BE2C (cell line): ENCODE measurements at regions not wholly inside any gene's neighbourhood (a gene's known extent, or its start where the extent isn't known, plus 50 kb on each side); places are given as distances from the start of the nearest gene placed in this dataset.
"Not testable (repeated sequence)": the region's sequence is repeated elsewhere in the genome, so short reads cannot be mapped to it uniquely, and the experiment has no call there.

Source experiments
- DNase-seq: peaks from one replicate; pipeline ENCODE4 v3.0.0-alpha.2; 2020
- H3K27me3 ChIP-seq: fragments of 250-450 bp; sonication (Bioruptor Pico); 2 replicates; pipeline ENCODE4 v1.5.1; 2020; ENCODE audit warnings: mild to moderate bottlenecking
- H3K36me3 ChIP-seq: fragments of 250-450 bp; sonication (Bioruptor Pico); 2 replicates; pipeline ENCODE4 v1.5.1; 2020; ENCODE audit warnings: mild to moderate bottlenecking
- H3K4me1 ChIP-seq: fragments of 250-450 bp; sonication (Bioruptor Pico); 2 replicates; pipeline ENCODE4 v1.5.1; 2020
- H3K4me3 ChIP-seq: 2 replicates; pipeline ENCODE4 v1.5.1; 2011; ENCODE audit warnings: low read depth, low read length
- H3K9me3 ChIP-seq: fragments of 250-450 bp; sonication (Bioruptor Pico); 2 replicates; pipeline ENCODE4 v1.5.1; 2020
- CTCF ChIP-seq: IDR thresholded peaks from 2 replicates; pipeline ENCODE4 v1.5.1; 2012; ENCODE audit warnings: mild to moderate bottlenecking, low read depth, low read length

- Histone ChIP-seq H3K4me1 (no peaks in the 10 kb centered on the region), H3K9me3 (no peaks in the 10 kb centered on the region), H3K4me3 (no peak overlapping the region), H3K36me3 (no peaks in the 10 kb centered on the region), H3K27me3 (no peaks in the 10 kb centered on the region)
- DNase-seq, result no peak
- no peak for TF ChIP-seq CTCF
Measured at GRCh38 chr2:16908656-16909055, 243.0 kb upstream of the CYRIA start.

GRCh38 chr2:16907645-16908282 lies 242.1 kb upstream of the CYRIA start:
- no peaks in the 10 kb centered on the region for H3K9me3 ChIP-seq
- no peak overlapping the region for H3K4me3 ChIP-seq
- H3K4me1 ChIP-seq, result no peaks in the 10 kb centered on the region
- no peak for DNase-seq
- H3K27me3 ChIP-seq, result no peaks in the 10 kb centered on the region
- H3K36me3 ChIP-seq, result no peaks in the 10 kb centered on the region
- TF ChIP-seq CTCF, result no peak

GRCh38 chr2:16905325-16905724 lies 239.7 kb upstream of the CYRIA start:
- H3K27me3 ChIP-seq, H3K36me3 ChIP-seq, H3K9me3 ChIP-seq, H3K4me3 ChIP-seq, DNase-seq, H3K4me1 ChIP-seq: not testable (repeated sequence)

GRCh38 chr2:16900405-16901025 lies 234.9 kb upstream of the CYRIA start:
- Histone ChIP-seq H3K27me3 (no peaks in the 10 kb centered on the region), H3K4me1 (no peaks in the 10 kb centered on the region), H3K9me3 (no peaks in the 10 kb centered on the region), H3K36me3 (no peaks in the 10 kb centered on the region), H3K4me3 (no peak overlapping the region)
- TF ChIP-seq CTCF, result peak; percentile 71
- peak; percentile 24 for DNase-seq

GRCh38 chr2:16899958-16900357 lies 234.3 kb upstream of the CYRIA start:
- no peaks in the 10 kb centered on the region for H3K36me3 ChIP-seq
- TF ChIP-seq CTCF, result no peak
- DNase-seq, result no peak
- H3K4me3 ChIP-seq, result no peak overlapping the region
- H3K27me3 ChIP-seq, result no peaks in the 10 kb centered on the region
- H3K4me1 ChIP-seq, result no peaks in the 10 kb centered on the region
- H3K9me3 ChIP-seq, result no peaks in the 10 kb centered on the region

GRCh38 chr2:16890081-16890480 lies 224.4 kb upstream of the CYRIA start:
- H3K4me3 ChIP-seq, result no peak overlapping the region
- no peak for DNase-seq
- H3K27me3 ChIP-seq, result no peaks in the 10 kb centered on the region
- TF ChIP-seq CTCF, result no peak
- no peaks in the 10 kb centered on the region for H3K36me3 ChIP-seq
- no peaks in the 10 kb centered on the region for H3K9me3 ChIP-seq
- no peaks in the 10 kb centered on the region for H3K4me1 ChIP-seq
